Lung (tissue), 12 donors: ENCODE measurements at regions not wholly inside any gene's neighbourhood (a gene's known extent, or its start where the extent isn't known, plus 50 kb on each side); places are given as distances from the start of the nearest gene placed in this dataset. TPM values are rescaled to one million over a fixed set of nuclear protein-coding genes. Genes with fewer than 3 reads are reported as not detected.

Source experiments
- ATAC-seq: fragments of 200-7000 bp; cut with Tn5 transposase; one replicate; pipeline ENCODE4 v1.9.1; 2020; ENCODE audit warnings: moderate number of reproducible peaks; ENCODE audit not compliant: insufficient read depth, low FRiP score
- DNase-seq, 3 donors: peaks; one replicate each; pipeline ENCODE4 v3.0.0-alpha.2; 2013 to 2017
- H3K27ac ChIP-seq, 2 donors: one replicate each; pipeline ENCODE4 v1.5.1; 2013; ENCODE audit warnings: mild to moderate bottlenecking in 2 of 2, moderate library complexity in 2 of 2, control low read depth in 1 of 2, inconsistent platforms in 1 of 2, low read depth in 1 of 2, low read length in 1 of 2
- H3K27me3 ChIP-seq, 3 donors: one replicate each; pipeline ENCODE4 v1.5.1; 2013; ENCODE audit warnings: low read length in 2 of 3; ENCODE audit not compliant: control insufficient read depth in 3 of 3, insufficient read depth in 3 of 3
- H3K36me3 ChIP-seq, 4 donors: one replicate each; pipeline ENCODE4 v1.5.1; 2013; ENCODE audit warnings: low read length in 4 of 4, mild to moderate bottlenecking in 1 of 4, moderate library complexity in 1 of 4; ENCODE audit not compliant: control insufficient read depth in 4 of 4, insufficient read depth in 4 of 4
- H3K4me1 ChIP-seq, 5 donors: one replicate each; pipeline ENCODE4 v1.5.1; 2013; ENCODE audit warnings: low read length in 5 of 5, mild to moderate bottlenecking in 2 of 5, moderate library complexity in 1 of 5; ENCODE audit not compliant: control insufficient read depth in 5 of 5, insufficient read depth in 5 of 5
- H3K4me3 ChIP-seq: one replicate; pipeline ENCODE4 v1.5.1; 2013; ENCODE audit warnings: mild to moderate bottlenecking, control low read depth, moderate library complexity
- H3K9ac ChIP-seq, 2 donors: one replicate each; pipeline ENCODE4 v1.5.1; 2013; ENCODE audit warnings: low read length in 2 of 2, control low read depth in 1 of 2; ENCODE audit not compliant: insufficient read depth in 1 of 2
- H3K9me3 ChIP-seq, 4 donors: one replicate each; pipeline ENCODE4 v1.5.1; 2013; ENCODE audit warnings: low read length in 3 of 4, mild to moderate bottlenecking in 1 of 4, moderate library complexity in 1 of 4; ENCODE audit not compliant: control insufficient read depth in 4 of 4, insufficient read depth in 3 of 4
- CTCF ChIP-seq: IDR thresholded peaks from 2 replicates; pipeline ENCODE4 v1.5.1; 2012; ENCODE audit warnings: mild to moderate bottlenecking; ENCODE audit errors: control extremely low read depth, extremely low read depth
- WGBS, 2 donors: extraction: QIAGEN DNeasy Blood & Tissue Kit; methylation state at CpG; one replicate each; pipeline ENCODE4 v1.1.7; 2013; 5-methylcytosine and 5-hydroxymethylcytosine counted together
- small RNA-seq: library from RNA; depleted of rRNA; stranded (forward); fragments of <200 nt; gene quantifications from one replicate; pipeline ENCODE3, GENCODE V24; 2014; ENCODE audit warnings: low replicate concordance
- donor health status: control.
- donor health status: control.
- donor health status: Bipolar disorder and iron deficiency.
- donor health status: healthy.
- donor health status: DM: yes; HTN: yes; CAD: no.

- no peak for ATAC-seq
- H3K4me1 ChIP-seq = peaks cover 0 to under 1% (median 0%) of the 10 kb centered on the region in 5 donors
- no peak overlapping the region for H3K9ac ChIP-seq
- TF ChIP-seq CTCF = no peak
- 45 to 63% methylated on average over 2 of the region's 2 CpGs for WGBS, 2 donors
- H3K27ac ChIP-seq = no peak overlapping the region
- H3K4me3 ChIP-seq = no peak overlapping the region
- no peaks in the 10 kb centered on the region for H3K27me3 ChIP-seq
- no peaks in the 10 kb centered on the region for H3K9me3 ChIP-seq
- DNase-seq = no peak
- H3K36me3 ChIP-seq = no peaks in the 10 kb centered on the region
These were observed 50.2 kb upstream of the BCL9 start for GRCh38 chr1:147491098-147491497.

Small RNAs in the stretch of these regions (small RNA-seq; reads per million reads assigned to genes)
- not detected for gene RF00019
